ENCODE measurements at regions not wholly inside any gene's neighbourhood (a gene's known extent, or its start where the extent isn't known, plus 50 kb on each side); places are given as distances from the start of the nearest gene placed in this dataset.

GRCh38 chr10:84053626-84054025 is 85.7 kb upstream of the GHITM start:
- no peak for DNase-seq (ENCODE audit: low spot score)

GRCh38 chr10:84054743-84055142 is 84.6 kb upstream of the GHITM start:
- no peak for DNase-seq (ENCODE audit: low spot score)

DNA sequence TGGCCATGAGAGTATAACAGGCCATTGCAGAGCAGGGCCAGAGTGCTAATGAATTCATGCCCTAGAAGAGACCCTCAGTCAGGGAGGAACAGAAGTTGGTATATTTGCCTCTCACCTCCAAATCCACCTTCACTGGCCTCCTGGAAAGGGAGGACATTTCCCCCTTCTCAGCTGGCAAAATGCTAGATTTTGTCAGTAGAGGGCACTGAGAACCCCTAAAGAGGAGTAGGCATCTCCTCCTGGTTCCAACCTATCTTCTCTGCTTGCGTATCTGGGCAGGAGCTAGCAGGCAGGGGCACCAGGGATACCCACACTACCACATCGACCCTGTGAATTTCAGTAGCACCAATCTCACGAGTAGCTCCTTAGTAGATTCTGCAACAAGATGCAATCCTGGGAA is 79.8 kb upstream of the GHITM start:
- no peak for DNase-seq (ENCODE audit: low spot score)

GRCh38 chr10:84063440-84063839 is 75.9 kb upstream of the GHITM start:
- no peak for DNase-seq (ENCODE audit: low spot score)

DNA sequence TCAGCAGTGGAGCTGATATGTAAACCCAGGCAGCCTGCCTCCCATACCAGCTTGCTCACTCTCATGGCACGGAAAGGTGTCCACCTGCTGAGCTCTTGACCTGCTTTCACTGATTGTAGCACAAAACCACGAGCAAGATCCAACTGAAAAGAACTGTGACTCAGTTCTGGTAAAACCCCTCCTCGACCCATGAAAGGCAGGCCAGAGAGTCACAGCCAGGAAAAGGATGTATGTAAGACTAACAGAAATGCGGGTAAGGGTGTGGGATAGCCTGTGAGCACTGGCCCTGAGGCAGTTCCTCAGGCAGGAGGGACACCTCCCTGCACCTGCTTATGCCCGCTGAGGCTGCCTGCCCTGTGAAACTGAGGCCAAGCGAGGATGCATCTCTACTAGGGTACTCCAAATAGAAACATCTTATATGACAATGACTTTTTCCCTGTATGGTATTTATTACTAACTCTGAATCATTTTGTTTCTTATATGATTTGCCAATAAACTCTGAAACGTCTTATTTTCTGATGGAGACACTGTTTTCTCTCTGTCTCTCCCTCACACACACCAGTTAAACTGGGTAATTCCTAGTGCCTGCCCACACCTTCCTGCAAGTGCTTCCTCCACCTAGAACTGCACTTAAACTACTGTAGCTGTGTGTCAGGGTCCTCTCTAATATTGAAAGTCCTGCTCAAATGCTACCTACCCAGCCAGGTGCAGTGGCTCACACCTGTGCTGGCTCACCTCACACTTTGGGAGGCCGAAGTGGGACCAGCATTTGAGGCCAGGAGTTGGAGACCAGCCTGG is 73.3 kb upstream of the GHITM start:
- DNase-seq (ENCODE audit: low spot score) = no peak

DNA sequence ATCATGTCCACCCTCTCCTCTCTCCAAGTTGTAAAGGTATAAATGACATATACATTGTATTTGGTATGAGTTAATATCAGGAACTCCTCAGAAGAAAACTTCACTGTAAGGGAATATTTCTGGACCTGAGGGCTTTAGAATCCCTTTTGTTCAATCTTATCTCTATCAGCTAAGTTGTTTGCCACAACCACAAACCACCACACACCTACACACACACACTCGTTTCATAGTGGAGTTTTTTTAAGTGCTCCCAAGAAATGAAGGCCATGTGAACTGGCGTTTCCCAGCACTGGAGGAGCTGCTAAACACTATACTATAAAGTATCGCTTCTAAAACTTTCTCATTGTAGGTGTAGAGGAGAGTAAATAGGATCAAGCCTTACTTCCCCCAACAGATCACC is 64.8 kb upstream of the GHITM start:
- no peak for DNase-seq (ENCODE audit: low spot score)

DNA sequence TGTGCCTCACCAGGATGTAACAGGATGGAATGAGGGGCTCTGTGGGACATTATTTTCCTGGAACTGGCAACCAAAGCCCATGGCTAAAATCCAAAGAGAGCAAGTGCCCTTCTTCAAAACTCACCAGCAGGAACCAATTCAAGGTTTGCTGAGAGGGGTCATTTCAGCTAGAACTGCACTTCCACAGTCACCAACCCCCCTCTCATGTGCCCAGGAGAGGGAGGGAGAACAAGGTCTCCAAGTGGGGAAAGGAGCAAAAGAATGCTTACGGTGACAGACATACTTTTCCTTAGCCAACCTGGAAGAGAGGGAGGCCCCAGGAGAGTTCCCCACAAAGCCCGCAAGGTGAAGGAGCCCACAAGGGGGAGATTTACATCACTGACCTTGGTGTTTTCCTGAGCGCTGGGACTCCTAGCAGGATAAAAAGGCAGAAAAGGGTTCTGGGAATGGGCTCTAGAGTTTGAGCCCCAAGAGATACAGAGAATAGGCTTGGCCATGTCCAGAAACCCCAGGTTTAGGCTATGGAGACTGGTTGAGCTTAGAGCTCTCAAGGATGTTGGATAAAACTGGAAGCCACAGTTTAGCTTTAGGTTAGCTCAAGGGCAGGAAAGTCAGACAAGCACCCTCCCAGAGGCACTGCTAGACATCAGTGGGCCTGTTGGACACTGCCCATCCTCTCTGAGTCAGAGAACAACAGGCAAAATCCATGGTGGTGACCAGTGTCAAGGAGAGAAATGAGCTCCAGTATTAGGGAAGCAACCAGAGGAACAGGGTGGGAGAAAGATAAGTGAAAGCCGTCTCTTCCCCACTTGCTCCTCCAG is 63.9 kb upstream of the GHITM start:
- DNase-seq (ENCODE audit: low spot score) = no peak

- no peak for DNase-seq (ENCODE audit: low spot score)
These were observed 63.3 kb upstream of the GHITM start for GRCh38 chr10:84076047-84076388.

DNA sequence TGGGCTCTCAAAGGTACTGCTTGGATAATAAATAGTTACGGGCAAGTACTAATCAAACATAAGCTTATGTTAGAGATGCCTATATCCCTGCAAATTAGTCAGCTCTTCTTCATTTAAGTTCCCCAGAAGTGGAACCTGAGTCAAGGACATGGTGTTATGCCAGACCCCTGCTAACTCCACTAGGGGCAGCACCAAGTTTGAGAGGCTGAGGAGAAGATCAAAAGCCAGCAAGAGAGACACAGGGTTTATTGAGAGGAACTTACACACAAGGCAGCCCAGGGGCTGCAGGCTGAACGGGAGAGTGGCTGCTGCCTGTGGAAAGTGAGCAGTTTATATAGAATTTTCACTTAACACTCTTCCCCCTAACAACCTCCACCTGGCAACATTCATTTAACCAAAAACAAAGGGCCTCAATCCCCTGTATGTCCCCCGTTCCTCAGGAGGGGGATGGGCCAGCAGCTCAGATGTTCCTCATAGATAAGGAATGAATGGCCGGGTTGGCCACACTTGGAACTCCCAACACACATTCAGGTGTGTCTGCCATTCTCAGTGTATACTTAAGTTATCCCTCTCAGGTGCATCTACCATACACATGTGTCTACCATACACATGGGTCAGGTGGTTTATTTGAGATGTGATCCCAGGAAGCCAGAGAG is 62.6 kb upstream of the GHITM start:
- DNase-seq (ENCODE audit: low spot score) = no peak

- no peak for DNase-seq (ENCODE audit: low spot score)
These were observed 61.5 kb upstream of the GHITM start for GRCh38 chr10:84077768-84078167.

DNA sequence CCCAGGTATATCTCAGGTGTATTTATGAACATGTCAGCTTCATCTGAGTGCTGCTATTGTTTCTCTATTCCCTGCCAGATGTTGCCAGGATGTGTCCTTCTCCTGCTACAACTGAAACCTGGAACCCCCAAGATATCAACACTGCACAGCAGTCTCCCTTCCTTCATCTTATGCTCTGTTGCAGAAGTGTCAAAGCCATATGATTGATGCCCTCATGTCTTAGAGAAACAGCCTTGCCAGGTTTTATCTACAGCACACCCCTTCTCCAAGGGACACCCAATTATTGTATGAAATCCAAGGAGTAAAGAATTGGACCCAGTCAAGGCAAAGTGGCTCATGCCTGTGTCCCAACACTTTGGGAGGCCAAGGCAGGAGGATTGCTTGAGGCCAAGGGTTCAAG is 60.5 kb upstream of the GHITM start:
- no peak for DNase-seq (ENCODE audit: low spot score)

DNA sequence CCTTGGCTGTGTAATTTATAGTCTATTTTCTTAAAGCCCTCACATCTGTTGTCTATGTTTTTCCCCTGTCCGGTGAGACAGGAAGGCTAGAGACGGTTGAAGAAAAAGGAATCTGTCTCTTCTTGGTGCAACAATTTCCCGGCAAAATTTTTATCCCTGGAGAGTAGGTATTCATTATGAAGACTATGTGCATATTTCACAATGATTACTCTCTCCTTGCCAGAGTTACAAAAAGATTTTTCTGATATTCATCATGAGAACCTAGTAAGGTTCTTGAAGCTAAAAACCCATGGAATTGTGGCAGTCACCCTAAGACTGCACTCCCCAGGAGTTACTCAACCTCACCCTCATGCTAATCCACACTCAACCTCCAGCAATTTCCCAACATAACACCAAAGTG is 55.0 kb upstream of the GHITM start:
- no peak for DNase-seq (ENCODE audit: low spot score)

- DNase-seq (ENCODE audit: low spot score) = no peak
These were observed 52.1 kb upstream of the GHITM start for GRCh38 chr10:84087202-84087601.

- DNase-seq (ENCODE audit: low spot score) = no peak
These were observed 50.7 kb upstream of the GHITM start for GRCh38 chr10:84088626-84089025.

DNA sequence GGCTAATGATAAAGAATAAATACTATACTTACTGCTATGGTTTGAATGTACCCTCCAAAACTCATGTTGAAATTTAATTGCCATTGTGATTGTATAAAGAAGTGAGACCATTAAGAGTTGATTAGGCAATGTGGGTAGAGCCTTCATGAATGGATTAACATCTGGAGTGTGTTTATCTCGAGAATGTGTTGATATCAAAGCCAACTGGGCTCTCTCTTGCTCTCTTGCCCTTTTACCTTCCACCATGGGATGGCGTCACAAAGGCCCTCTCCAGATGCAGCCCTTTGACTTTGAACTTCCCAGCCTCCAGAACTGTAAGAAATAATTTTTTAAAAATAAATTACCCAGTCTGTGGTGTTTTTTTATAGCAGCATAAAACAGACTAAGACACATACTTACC is 50.1 kb upstream of the GHITM start:
- no peak for DNase-seq (ENCODE audit: low spot score)

Measured in left forelimb (tissue), 1 donor.